ENCODE measurements at regions not wholly inside any gene's neighbourhood (a gene's known extent, or its start where the extent isn't known, plus 50 kb on each side); places are given as distances from the start of the nearest gene placed in this dataset.

DNA sequence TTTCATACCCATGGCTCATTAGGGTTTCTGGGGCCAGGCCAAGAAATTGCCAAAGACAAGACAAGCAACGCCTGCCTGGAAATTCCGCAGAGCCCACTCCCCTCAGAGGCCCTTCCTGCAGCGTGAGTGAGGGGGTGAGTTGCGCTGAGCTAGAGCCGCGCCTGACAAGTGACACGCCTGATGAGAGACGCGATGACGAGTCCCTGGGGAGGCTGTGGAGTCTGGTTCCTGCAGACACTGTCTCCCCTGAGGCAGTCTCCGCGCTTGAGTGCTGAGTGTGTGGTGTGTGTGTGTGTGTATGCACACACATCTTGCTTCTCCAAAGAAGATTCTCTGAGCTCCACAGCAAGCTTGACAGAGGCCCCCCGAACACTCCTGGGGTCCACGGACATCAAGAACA is 269.8 kb downstream of the BCOR start:
- no peak for DNase-seq (ENCODE audit: low read depth in 2 of 2)

DNA sequence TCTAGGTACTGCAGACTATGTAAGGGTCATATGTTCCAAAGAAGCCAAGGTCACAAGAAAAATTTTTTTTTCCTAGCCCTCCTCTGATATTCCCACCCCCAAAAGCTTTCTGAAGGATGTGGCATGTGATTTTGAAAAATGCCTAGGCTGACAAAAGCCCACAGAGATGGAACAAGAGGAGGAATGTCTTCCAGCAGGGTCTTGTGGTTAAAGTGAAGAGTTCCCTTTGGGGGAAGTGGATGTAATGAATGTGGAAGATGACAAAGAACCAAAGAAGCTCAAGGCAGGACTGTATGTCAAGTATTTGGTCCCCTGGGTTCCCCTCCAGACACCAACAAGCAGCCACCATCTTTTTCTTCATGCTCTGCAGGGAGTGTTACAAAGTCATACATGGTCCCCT is 268.8 kb downstream of the BCOR start:
- DNase-seq (ENCODE audit: low read depth in 2 of 2) = no peak

DNA sequence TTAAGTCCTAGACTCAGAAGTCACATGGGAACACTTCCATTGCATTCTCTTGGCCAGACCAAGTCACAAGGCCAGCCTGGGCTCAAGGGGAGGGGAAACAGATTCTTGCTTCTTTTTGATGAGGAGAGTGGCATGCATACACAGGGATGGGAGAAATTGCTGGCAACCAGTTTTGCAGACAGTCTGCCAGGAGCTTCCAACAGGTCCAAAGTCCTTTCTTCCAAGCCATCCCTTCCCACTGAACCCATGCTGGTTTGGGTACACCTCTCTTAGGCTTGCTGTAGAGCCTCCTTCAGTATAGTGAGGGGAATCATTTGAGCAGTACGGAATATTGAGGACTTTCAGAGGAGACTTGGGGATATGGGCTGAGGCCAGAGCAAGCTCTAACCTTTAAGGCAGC is 267.8 kb downstream of the BCOR start:
- no peak for DNase-seq (ENCODE audit: low read depth in 2 of 2)

DNA sequence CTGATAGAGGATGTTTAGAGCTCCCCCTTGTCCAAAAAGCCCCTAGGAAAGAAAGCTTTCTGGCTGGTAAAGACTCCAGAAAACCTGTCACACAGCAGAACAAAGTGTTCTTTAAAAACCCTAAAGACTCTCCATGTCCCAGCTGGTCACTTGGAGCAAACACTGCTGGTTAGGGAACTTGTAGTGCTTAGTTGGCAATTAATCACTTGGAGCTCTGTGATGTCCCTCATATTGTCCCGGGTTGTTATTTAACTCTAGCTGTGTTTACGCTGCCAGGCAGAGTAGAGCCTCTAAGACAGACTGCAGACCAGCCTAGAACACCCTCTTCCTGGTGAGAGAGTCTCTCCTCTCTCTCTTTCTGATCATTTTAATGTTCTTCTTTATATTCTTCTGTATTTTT is 267.3 kb downstream of the BCOR start:
- no peak for DNase-seq (ENCODE audit: low read depth in 2 of 2)

DNA sequence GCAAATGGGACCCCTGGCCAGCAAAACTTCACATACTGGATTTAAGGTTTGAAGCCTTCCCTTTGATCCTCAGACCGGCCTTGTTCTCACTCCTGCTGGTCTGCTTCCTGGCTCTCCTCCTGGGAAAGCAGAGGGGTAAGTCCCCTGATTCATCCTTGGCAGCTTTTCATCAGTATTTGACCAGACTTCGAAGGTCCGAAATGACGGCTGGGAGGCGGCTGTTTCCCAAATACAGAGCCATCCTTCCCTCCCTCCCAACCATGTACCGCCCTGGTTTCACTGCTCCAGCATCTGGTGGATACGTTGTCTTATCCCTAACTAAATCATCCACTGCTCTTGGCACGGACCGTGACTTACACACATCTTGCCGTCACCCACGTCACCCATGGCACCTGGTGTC is 265.5 kb downstream of the BCOR start:
- DNase-seq (ENCODE audit: low read depth in 2 of 2) = no peak

DNA sequence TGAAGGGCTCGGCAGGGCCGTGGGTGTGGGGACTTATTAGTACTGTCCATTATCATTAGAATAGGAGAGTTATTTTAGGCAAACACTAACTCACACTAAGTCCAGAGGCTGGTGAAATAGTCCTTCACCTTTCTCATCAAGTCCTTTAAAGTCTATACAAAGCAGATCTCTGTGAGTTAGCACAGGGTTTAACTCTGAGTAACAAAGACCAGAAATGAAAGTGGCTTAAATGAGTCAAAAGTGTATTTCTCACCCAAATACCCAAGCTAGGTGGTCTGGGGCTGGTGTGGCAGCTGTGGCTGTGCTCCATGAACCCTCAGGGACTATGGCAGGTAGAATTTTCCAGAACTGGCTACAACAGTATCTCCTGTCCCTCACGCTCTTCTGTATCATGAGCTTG is 263.2 kb downstream of the BCOR start:
- no peak for DNase-seq (ENCODE audit: low read depth in 2 of 2)

DNA sequence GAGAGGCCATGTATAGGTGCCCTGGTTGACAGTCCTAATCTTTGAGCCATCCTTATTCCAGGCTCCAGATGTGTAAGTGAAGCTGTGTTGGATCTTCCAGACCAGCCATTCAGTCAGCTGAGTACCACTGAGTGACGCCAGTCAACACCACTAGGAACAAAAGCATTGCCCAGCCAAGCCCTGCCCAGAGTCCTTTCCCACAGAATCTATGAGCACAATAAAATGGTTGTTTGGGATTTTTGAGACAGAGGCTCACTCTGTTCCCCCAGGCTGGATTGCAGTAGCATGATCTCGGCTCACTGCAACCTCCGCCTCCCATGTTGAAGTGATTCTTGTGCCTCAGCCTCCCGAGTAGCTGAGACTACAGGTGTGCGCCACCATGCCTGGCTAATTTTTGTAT is 262.5 kb downstream of the BCOR start:
- no peak for DNase-seq (ENCODE audit: low read depth in 2 of 2)

DNA sequence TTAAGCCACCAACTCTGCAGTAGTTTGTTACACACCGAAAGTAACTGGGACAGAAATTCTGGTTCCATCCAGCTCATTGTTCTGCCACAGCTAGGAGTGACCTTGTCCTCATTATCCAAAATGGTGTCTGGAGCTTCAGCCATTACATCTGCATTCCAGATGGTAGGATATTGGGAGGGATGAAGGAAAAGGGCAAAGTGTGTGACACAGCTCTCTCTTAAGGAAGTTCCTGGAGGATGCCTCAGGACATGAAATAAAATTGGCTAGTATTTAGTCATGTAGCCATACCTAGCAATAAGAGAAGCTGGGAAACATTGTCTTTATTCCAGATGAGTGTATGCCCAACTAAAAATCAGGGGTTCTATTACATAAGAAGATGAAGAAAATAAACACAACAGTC is 262.0 kb downstream of the BCOR start:
- no peak for DNase-seq (ENCODE audit: low read depth in 2 of 2)

DNA sequence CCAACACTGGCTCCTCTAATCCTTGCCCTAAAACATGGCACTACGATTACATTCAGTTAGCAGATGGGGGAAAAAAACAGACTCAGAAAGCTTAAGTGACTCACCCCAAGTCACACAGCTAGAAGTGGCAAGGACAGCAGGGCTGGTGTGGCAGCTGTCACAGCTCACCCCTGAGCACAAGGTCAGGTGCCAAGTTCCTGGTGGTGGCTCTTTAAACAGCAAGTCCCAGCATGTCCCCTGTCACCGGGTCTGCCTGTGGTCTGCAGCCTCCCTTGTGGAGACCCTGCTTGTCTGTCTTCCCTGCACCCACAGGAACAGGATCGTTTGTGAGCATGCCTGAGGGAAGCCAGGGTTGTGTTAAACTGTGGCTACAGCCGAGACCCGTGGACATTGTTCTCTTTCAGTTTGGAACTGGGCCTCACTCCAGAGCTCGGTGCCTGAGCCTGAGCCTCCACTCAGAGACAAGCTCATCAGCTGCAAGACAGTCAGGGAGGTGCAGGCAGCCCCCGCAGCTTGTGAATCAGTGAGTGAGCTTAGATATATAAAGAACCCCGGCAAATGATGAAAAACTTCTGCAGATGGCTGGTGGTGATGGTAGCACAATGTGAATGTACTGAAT is 260.8 kb downstream of the BCOR start:
- no peak for DNase-seq (ENCODE audit: low read depth in 2 of 2)

DNA sequence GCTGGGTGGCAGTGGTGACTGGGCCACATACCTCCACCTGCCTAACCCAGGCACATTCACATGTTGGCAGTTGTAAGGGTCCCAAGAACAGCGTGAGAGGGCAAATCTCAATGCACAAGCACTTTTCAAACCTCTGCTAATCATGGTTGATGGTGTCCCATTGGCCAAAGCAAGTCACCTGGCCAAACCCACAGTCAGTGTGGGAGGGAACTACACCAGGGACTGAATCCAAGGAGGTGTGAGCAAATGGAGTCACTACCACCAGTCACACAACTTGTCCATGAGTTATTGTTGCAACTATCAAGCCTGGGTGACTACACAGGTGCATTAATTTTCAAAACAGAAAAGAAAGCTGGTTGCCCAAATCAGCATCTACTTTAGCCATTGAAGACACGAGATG is 260.1 kb downstream of the BCOR start:
- DNase-seq (ENCODE audit: low read depth in 2 of 2) = no peak

DNA sequence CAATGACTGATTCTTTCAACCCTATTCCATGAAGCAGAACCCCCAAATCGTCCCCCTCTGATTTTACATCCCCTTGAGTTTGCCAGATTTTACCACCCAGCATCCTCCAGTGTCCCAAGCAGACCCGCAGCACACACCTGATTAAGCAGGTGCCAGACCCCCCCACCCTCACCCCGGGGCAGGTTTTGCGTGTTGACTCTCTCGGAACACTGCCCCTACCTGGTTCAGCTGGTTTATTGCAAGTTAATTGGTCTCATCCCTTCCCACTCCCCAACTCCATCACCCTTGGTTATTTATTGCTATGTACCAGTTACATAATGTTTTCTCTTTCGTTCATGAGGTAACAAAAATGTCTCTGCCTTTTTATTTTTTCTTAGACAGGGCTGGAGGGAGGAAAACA is 258.4 kb downstream of the BCOR start:
- no peak for DNase-seq (ENCODE audit: low read depth in 2 of 2)

DNA sequence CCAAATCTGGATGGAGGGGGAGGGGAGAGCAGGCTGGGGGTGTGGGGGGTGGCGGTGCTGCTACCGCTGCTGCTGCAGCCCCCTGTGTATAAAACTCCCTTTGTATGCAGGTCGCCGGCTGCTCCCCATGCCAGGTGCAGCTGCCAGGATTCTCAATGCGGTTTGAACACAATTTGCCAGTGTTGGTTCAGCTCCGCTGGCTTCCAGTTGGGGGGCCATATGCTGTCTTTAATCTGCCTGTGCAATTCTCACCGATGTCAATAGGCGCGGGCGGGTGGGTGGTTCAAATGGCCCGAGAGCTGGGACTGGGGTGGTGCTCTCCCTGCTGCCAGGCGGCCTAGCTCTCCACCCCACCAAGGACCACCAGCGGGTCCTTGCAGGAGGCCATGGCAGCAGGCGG is 257.6 kb downstream of the BCOR start:
- DNase-seq (ENCODE audit: low read depth in 2 of 2) = no peak

DNA sequence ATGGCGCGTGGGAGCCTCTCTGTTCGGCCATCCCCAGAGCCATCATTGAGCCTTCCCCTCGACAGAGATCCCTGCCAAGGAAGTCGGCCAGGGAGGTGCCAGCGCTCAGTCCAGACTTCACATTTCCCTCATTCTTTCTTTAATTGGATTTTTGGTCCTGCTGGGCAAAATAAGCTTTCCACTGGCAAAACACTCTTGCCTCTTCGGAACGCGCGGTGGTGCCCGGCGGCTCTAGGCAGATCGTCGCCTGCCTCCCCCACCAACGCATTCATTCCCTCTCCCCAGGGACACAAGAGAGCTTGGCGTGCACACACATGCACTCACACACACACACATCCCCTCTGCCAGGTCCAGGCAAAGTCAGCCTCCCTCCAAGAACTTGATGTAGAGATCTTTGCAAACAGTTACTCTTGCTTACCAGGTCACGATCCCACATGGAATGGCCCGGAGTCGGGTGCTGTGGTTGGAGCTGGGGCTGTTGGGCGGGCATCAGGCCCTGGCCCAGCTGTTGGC is 257.1 kb downstream of the BCOR start:
- DNase-seq (ENCODE audit: low read depth in 2 of 2) = no peak

DNA sequence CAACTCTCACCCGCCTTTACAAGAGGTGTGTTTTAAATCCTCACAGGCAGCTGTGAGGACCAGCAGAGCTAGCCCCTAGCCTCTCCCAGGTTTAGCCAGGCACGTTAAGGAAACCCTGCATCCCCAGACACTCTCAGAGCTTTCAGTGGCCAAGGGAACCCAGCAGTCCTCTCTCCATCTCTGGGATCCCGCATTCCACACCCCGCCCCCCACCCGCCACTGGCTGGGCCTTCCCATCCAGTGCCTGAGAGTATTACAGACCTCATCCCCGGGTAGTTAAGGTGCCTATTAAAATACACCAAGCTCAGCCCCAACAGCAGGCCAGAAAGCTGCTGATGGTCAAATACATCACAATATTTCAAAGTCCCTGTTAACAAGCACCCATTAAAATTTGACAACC is 256.2 kb downstream of the BCOR start:
- no peak for DNase-seq (ENCODE audit: low read depth in 2 of 2)

DNA sequence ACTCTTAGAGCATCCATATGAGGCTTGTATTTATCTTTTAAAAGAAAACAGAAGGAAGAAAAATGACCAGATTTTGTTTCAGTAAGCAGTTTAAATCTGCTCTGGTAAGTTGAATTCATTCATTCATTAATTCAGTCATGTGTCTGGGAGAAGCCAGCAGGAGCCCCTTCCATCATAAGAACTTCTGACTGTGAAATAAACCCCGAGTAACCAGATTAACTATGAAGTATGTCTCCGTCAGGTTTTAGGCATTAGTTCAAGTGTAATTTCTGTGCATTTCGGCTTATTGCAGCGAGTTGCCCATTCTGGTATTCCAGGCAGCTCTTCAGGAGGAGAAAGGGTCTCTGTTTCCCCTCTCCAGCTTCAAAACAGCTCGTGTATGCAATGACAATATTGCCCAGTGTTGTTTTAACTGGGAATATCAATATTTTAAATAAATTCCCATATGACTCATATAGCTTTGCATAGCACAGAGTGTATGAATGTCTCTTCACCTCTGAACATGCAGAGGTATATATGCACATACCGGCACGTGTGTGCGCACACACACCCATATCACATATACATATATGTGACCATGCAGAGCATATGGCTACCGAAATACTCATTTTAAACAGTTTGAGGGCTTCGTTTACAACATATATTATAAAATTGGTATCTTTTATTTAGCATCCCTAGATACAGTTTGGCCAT is 255.3 kb downstream of the BCOR start:
- no peak for DNase-seq (ENCODE audit: low read depth in 2 of 2)

DNA sequence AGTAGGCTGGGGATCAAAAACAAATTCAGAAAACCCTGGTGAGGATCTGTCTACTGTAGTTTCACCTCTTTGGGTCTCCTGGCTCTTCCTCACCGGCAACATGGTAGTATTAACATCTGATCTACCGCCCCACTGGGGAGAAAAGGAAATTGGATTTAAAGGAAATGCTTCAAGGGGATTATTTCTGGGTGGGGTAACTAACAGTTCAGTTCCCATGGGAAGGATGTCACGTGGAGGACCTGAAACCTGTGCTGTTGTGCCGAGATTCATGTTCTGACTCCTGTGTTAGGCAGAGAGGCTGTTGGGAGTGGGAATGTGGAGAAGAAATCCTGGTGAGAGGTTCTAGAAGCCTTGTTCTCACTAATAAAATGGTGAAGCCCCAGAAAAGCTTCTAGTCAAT is 254.4 kb downstream of the BCOR start:
- DNase-seq (ENCODE audit: low read depth in 2 of 2) = no peak

DNA sequence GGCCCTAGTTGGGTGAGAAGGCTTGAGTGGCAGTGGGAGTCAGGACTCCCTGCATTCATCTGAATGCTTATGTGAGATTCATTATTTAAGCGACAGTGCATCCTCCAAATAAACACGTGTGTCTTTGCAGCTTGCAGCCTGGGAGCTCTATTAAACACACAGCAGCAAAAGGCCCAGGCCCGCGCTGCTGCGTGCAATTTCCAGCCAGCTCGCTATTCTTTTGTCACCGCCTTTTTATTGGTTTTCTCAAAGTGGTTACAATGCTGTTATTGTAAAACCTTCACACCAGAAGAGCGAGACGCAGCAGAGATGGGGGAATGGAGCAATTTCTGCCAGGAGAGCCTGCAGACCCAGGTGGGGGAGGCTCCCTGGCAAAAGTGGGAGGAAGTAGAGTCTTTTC is 252.5 kb downstream of the BCOR start:
- no peak for DNase-seq (ENCODE audit: low read depth in 2 of 2)

DNA sequence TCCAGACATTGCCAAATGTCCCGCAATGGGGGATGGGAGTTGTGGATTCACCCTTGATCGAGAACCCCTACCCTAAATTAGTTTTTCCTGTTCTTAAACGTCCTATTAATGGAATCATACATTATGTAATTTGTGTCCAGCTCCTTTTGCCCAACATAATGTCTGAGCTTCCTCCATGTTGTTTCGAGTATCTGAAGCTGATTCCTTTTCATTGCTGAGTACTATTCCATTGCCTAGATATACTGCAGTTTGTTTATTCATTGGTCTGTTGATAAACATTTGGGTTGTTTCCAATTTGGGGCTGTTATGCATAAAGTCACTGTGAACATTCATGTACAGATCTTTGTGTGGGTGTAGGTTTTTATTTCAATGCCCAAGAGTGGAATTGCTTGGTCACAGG is 251.3 kb downstream of the BCOR start:
- no peak for DNase-seq (ENCODE audit: low read depth in 2 of 2)

DNA sequence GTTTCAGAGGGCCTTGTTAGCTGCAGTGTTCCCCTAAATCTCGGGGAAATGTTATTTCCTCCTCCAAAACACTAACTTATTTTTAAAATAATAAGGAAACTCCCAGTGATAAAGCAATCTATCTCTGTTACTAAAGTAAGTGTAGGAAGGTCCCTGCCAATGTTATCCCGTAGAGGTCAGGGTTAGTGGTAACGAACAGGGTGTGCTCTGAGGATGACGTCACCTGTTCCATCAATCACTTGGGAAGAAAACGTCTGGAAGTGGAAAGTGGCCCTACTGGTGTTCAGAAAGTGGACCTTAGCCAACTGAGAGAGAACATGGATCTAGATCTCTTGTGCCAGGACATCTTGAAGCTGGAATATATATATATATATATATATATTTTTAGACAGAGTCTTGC is 249.5 kb downstream of the BCOR start:
- no peak for DNase-seq (ENCODE audit: low read depth in 2 of 2)

DNA sequence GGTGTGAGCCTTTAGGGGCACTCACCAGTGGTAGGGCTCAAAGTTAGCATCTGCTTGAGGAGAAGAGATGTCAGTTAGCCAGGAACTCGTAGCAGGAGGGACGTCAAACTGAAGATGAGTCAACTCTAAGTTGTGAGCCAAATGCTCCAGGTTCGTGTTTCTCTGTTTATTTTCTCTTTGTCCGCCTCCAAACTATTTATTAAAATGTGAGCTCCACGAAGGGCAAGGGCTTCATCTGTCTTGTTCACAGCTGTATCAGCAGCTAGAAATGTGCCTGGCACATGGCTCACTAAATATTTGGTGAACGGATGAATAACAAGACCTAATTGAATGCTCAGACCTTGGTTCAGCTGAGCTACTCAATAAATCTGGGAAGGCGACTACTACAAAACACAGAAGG is 248.9 kb downstream of the BCOR start:
- DNase-seq (ENCODE audit: low read depth in 2 of 2) = no peak

DNA sequence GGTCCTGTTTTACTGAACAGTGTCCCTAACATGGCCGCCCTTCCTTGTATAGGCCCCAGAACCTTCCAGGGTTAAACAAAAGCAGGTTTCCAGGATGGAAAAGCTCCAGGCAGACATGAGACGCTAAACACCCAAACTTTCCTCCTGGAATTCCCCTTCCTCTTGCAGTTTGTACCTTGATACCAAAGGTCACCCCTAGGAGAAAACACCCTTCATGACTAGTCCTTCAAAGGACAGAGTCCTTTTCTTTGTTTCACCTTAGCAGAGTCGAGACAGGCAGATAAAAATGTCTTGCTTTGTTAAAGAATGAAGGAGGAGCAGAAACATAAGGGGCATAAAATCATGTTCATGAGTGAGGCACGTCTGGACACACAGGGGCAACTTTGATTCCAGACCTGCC is 247.5 kb downstream of the BCOR start:
- no peak for DNase-seq (ENCODE audit: low read depth in 2 of 2)

DNA sequence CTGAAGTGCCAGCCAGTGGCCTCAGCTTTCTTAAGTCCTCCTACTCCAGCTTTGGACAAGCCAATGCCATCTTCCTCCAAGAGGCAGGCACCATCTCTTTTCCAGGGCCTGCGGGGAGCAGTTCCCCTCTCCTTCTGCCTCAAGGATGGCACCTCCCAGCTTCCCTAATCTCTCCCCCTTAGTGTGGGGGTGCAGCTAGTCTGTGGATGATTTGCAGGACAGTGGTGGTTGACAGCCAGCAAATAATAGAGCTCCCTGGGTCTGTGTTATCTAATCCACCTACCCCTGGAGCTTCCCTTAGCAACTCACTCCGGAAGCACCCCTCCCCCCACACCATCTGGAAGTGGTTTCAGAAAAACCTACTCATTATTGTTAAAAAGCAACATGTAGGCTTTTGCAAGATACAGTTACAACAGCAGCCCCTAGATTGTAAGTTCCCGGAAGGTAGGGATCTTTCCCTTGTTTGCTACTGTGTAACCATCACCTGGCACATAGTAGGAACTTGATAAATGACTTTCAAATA is 247.1 kb downstream of the BCOR start:
- DNase-seq (ENCODE audit: low read depth in 2 of 2) = no peak

DNA sequence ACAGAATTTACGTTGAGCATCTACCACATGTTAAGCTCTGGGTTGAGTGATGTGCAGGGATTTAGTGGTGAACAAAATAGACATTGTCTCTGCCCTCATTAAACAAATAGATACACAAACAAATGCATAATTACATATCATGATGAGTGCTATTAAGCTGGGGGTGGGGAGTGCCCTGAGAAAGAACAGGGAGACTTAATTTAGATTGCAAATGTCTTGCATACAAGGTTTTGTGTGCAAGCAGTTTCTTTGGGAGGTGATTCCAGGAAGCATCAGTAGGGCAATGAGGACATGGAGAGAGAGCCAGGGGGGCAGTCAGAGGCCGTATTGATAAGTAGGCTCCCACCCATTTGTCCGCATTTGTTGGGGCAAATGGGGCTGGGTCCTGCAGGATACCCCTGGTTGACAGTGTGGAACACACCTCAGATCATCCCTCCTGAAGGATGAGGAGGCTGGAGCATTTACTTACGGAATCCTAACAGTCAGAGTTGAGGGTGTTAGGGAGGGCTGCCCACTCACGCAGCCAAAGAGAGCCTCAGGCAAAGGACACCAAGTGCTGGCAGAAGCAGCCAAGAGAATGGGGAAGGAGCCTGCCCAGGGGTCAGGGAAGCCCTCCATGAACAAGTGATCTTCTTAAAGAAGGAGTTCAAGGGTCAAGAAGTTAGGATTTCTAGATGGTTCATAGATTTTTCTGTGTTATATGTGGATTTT is 245.9 kb downstream of the BCOR start:
- no peak for DNase-seq (ENCODE audit: low read depth in 2 of 2)

Data from activated CD8-positive, alpha-beta memory T cell treated with anti-CD3 and anti-CD28 coated beads for 4 hours (primary cell).